BLaER1 treated with 17β-estradiol and CSF1 and Interleukin-3, amounts not matched to agents 10 nM and 100 nM (cell line): ENCODE measurements at regions not wholly inside any gene's neighbourhood (a gene's known extent, or its start where the extent isn't known, plus 50 kb on each side); places are given as distances from the start of the nearest gene placed in this dataset.

Experiments
- H3K27ac ChIP-seq, 11 experiments: shearing (Covaris generic); formaldehyde crosslinking; 2 replicates each; pipeline ENCODE4 v1.8.1; 2022
- H3K27me3 ChIP-seq, 11 experiments: shearing (Covaris generic); formaldehyde crosslinking; 2 replicates each; pipeline ENCODE4 v1.8.1; 2022
- H3K36me3 ChIP-seq, 11 experiments: shearing (Covaris generic); formaldehyde crosslinking; 2 replicates each; pipeline ENCODE4 v1.8.1; 2022
- H3K4me1 ChIP-seq, 10 experiments: shearing (Covaris generic); formaldehyde crosslinking; 2 replicates each; pipeline ENCODE4 v1.8.1; 2022
- H3K4me2 ChIP-seq, 11 experiments: shearing (Covaris generic); formaldehyde crosslinking; 2 replicates each; pipeline ENCODE4 v1.8.1; 2022
- H3K4me3 ChIP-seq, 10 experiments: shearing (Covaris generic); formaldehyde crosslinking; 2 replicates each; pipeline ENCODE4 v1.8.1; 2022
- H3K9ac ChIP-seq, 11 experiments: shearing (Covaris generic); formaldehyde crosslinking; 2 replicates each; pipeline ENCODE4 v1.8.1; 2022
- H3K9me3 ChIP-seq, 11 experiments: shearing (Covaris generic); formaldehyde crosslinking; replicated peaks in 1 of 11; 2 replicates each; pipeline ENCODE4 v1.8.1; 2022
- H4K20me1 ChIP-seq, 11 experiments: shearing (Covaris generic); formaldehyde crosslinking; 2 replicates each; pipeline ENCODE4 v1.8.1; 2022
- Cebpa-rat ChIP-seq, 11 experiments: shearing (Covaris generic); IDR thresholded peaks; 2 replicates each; pipeline ENCODE4 v1.8.1; 2022

DNA sequence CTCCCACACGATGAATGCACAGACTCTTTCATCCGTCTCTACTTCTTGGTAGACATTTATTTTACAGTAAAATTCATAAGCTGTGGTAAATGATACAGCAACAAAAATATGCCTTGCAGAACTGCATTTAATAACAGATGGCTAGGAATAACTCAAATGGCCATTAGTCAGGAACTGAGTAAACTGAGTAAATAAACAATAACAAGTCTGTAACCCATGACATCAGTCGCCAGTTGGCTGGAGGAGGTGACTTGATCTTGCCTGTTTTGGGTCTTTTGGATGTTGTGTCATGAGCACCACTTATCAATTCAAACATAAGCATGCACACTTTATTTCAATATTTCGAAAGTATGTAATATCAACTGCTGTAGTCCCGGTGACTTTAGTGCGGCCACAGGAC is 632.6 kb upstream of the ARGLU1 start:
- Histone ChIP-seq H3K4me2 (no peak overlapping the region), H3K4me1 (peaks cover 0 to 4% (median under 1%) of the 10 kb centered on the region in 10 experiments; a peak in 3 of 20 replicates), H3K9me3 (peaks cover 0 to 5% (median 0%) of the 10 kb centered on the region in 11 experiments; a peak in 3 of 22 replicates), H3K36me3 (no peaks in the 10 kb centered on the region), H3K27me3 (no peaks in the 10 kb centered on the region), H3K4me3 (no peak overlapping the region), H4K20me1 (no peaks in the 10 kb centered on the region), H3K9ac (no peak overlapping the region), H3K27ac (no peak overlapping the region)
- no peak for TF ChIP-seq Cebpa-rat (IDR thresholded peaks at IDR 0.05)

DNA sequence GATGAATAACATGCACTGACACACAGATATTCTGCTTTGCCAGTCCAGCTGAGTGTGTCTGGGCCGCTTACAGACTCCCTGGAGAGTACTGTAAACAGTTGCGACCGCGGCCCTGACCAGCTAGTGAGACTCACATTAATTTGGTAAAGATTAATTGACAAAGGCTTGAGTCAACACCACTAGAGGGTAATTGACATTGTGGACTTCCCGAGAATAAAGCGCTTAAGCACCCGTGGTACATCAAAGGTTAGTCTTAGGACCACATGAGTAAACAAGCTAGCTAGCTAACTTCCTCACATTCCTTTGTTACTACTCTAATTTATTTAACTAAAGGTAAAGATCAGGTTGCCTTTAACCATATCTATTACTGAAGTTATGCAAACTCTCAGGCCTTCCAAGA is 624.4 kb upstream of the ARGLU1 start:
- Histone ChIP-seq H3K27me3 (no peaks in the 10 kb centered on the region), H3K9me3 (peaks cover 0 to 14% (median 5%) of the 10 kb centered on the region in 11 experiments; a peak in 6 of 22 replicates), H3K4me1 (no peaks in the 10 kb centered on the region), H3K4me2 (no peak overlapping the region), H4K20me1 (no peaks in the 10 kb centered on the region), H3K4me3 (no peak overlapping the region), H3K36me3 (no peaks in the 10 kb centered on the region), H3K9ac (no peak overlapping the region), H3K27ac (no peak overlapping the region)
- no peak for TF ChIP-seq Cebpa-rat (IDR thresholded peaks at IDR 0.05)

GRCh38 chr13:107190065-107190464 is 622.1 kb upstream of the ARGLU1 start:
- H3K4me1 ChIP-seq: no peaks in the 10 kb centered on the region
- H3K27ac ChIP-seq: no peak overlapping the region
- H3K9ac ChIP-seq: no peak overlapping the region
- no peaks in the 10 kb centered on the region for H3K36me3 ChIP-seq
- no peak overlapping the region for H3K4me2 ChIP-seq
- no peak overlapping the region for H3K4me3 ChIP-seq
- no peaks in the 10 kb centered on the region for H4K20me1 ChIP-seq
- TF ChIP-seq Cebpa-rat (IDR thresholded peaks at IDR 0.05): no peak
- no peaks in the 10 kb centered on the region for H3K27me3 ChIP-seq
- H3K9me3 ChIP-seq: peaks cover 0 to 7% (median 0%) of the 10 kb centered on the region in 11 experiments; a peak in 4 of 22 replicates

GRCh38 chr13:107185889-107186288 is 618.0 kb upstream of the ARGLU1 start:
- Histone ChIP-seq H4K20me1 (no peaks in the 10 kb centered on the region), H3K9ac (no peak overlapping the region), H3K4me3 (no peak overlapping the region), H3K4me1 (no peaks in the 10 kb centered on the region), H3K27me3 (no peaks in the 10 kb centered on the region), H3K27ac (no peak overlapping the region), H3K9me3 (peaks cover 0 to 8% (median 0%) of the 10 kb centered on the region in 11 experiments; a peak in 3 of 22 replicates), H3K36me3 (no peaks in the 10 kb centered on the region), H3K4me2 (no peak overlapping the region)
- no peak for TF ChIP-seq Cebpa-rat (IDR thresholded peaks at IDR 0.05)

- no peaks in the 10 kb centered on the region for H3K27me3 ChIP-seq
- H3K27ac ChIP-seq: peak overlapping the region in 2 of 11 experiments; percentile 4 to 37; a peak in 1 of 22 replicates
- H3K36me3 ChIP-seq: no peaks in the 10 kb centered on the region; a peak in 1 of 22 replicates
- no peak for TF ChIP-seq Cebpa-rat (IDR thresholded peaks at IDR 0.05)
- H3K9me3 ChIP-seq: peaks cover 0 to 14% (median 7%) of the 10 kb centered on the region in 11 experiments; a peak in 8 of 22 replicates
- no peaks in the 10 kb centered on the region for H4K20me1 ChIP-seq
- peak overlapping the region in 3 of 11 experiments; percentile 10 to 31 (median 26); a peak in 3 of 22 replicates for H3K4me2 ChIP-seq
- no peak overlapping the region for H3K4me3 ChIP-seq
- H3K9ac ChIP-seq: no peak overlapping the region
- H3K4me1 ChIP-seq: peaks cover 0 to 12% (median 4%) of the 10 kb centered on the region in 10 experiments; a peak in 6 of 20 replicates
Measured at GRCh38 chr13:107170270-107170931, 602.5 kb upstream of the ARGLU1 start.

DNA sequence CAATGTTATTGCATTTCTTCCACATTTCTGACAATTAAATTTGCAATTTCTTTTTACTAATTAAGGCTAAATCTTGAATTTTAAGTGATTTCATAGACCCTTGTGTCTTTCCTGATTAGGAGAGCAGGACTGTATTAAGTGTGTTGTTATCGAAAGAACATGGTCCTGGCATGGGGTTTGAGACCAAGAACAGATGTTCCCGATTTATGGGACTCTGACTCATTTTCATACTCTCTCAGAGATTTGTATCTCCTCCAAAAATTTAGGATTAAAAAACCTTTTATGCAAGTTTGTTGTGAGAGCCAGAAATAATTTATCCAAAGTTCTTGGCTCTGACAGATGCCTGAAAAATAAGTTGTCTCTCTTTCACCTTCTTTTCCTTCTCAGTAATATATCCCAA is 589.3 kb upstream of the ARGLU1 start:
- Histone ChIP-seq H3K9me3 (no peaks in the 10 kb centered on the region), H3K4me3 (no peak overlapping the region), H3K9ac (no peak overlapping the region), H4K20me1 (no peaks in the 10 kb centered on the region), H3K4me2 (no peak overlapping the region), H3K4me1 (no peaks in the 10 kb centered on the region), H3K27me3 (no peaks in the 10 kb centered on the region), H3K36me3 (no peaks in the 10 kb centered on the region; a peak in 1 of 22 replicates), H3K27ac (no peak overlapping the region)
- TF ChIP-seq Cebpa-rat (IDR thresholded peaks at IDR 0.05): no peak

DNA sequence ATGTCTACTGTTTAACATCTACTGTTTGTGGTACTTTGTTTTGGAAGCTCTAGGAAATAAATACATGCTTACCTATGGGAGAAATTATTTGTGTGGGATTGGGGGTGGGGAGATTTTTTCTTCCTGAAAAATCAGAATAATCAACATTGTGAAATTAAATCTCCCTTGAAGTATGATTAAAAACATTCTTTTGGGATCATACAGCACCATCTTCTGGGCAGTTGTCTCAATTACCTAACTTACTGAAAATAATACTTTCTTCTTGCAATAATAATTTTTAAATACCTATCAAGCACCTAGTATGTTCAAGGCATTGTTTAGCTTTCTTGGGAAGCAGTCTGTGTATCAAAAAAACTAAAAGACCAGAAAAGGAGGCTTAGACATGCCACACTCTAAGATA is 576.5 kb upstream of the ARGLU1 start:
- no peak overlapping the region for H3K4me2 ChIP-seq
- H3K36me3 ChIP-seq: no peaks in the 10 kb centered on the region
- no peak overlapping the region for H3K9ac ChIP-seq
- H4K20me1 ChIP-seq: no peaks in the 10 kb centered on the region
- H3K4me3 ChIP-seq: no peak overlapping the region
- no peaks in the 10 kb centered on the region for H3K27me3 ChIP-seq
- TF ChIP-seq Cebpa-rat (IDR thresholded peaks at IDR 0.05): no peak
- no peaks in the 10 kb centered on the region for H3K4me1 ChIP-seq
- H3K9me3 ChIP-seq: no peaks in the 10 kb centered on the region; a peak in 2 of 22 replicates
- H3K27ac ChIP-seq: no peak overlapping the region

GRCh38 chr13:107141767-107142166 is 573.8 kb upstream of the ARGLU1 start:
- H3K27ac ChIP-seq: no peak overlapping the region
- no peak overlapping the region for H3K9ac ChIP-seq
- no peaks in the 10 kb centered on the region for H3K27me3 ChIP-seq
- H3K4me1 ChIP-seq: no peaks in the 10 kb centered on the region
- H3K4me2 ChIP-seq: no peak overlapping the region
- no peak for TF ChIP-seq Cebpa-rat (IDR thresholded peaks at IDR 0.05)
- no peak overlapping the region for H3K4me3 ChIP-seq
- no peaks in the 10 kb centered on the region for H3K9me3 ChIP-seq
- H4K20me1 ChIP-seq: no peaks in the 10 kb centered on the region
- H3K36me3 ChIP-seq: no peaks in the 10 kb centered on the region

GRCh38 chr13:107139006-107139405 is 571.1 kb upstream of the ARGLU1 start:
- H3K9ac ChIP-seq: no peak overlapping the region
- H3K4me3 ChIP-seq: no peak overlapping the region
- H3K36me3 ChIP-seq: no peaks in the 10 kb centered on the region; a peak in 1 of 22 replicates
- no peak overlapping the region for H3K27ac ChIP-seq
- no peaks in the 10 kb centered on the region for H4K20me1 ChIP-seq
- no peaks in the 10 kb centered on the region for H3K9me3 ChIP-seq
- H3K4me1 ChIP-seq: no peaks in the 10 kb centered on the region
- no peak overlapping the region for H3K4me2 ChIP-seq
- no peaks in the 10 kb centered on the region for H3K27me3 ChIP-seq
- no peak for TF ChIP-seq Cebpa-rat (IDR thresholded peaks at IDR 0.05)

DNA sequence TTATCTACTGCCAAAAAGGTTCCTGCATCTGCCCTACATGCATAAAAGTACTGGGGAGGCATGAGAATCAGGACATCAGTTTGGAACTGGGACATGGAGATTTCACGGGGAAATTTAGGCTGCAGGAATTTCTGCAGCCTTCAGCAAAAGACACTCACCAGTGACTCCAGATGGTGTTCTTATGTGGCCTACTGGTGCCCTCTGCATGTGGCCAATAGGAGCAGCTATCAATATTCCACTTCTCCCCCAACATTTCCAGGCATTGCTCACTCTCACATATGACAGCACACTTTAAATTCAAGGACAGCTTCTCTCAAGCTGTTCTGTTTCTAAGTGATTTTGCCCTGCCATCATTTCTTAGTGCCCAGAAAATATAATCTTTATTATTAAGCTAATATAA is 570.5 kb upstream of the ARGLU1 start:
- Histone ChIP-seq H3K36me3 (no peaks in the 10 kb centered on the region; a peak in 1 of 22 replicates), H3K4me1 (no peaks in the 10 kb centered on the region), H3K9ac (no peak overlapping the region), H3K4me2 (no peak overlapping the region), H3K27ac (no peak overlapping the region), H3K4me3 (no peak overlapping the region), H3K9me3 (0 out of 22 replicates have a peak, but pooled peaks cover 0 to 1% (median 0%) of the 10 kb centered on the region in 11 experiments), H3K27me3 (no peaks in the 10 kb centered on the region), H4K20me1 (no peaks in the 10 kb centered on the region)
- TF ChIP-seq Cebpa-rat (IDR thresholded peaks at IDR 0.05): no peak
